CMK (cell line): ENCODE measurements at regions not wholly inside any gene's neighbourhood (a gene's known extent, or its start where the extent isn't known, plus 50 kb on each side); places are given as distances from the start of the nearest gene placed in this dataset.
A peak's percentile ranks its signal among the peaks of the same experiment; 100 is the strongest.

ENCODE experiments used
- DNase-seq: peaks from one replicate; pipeline ENCODE4 v3.0.0-alpha.2; 2010; ENCODE audit warnings: low read depth

DNA sequence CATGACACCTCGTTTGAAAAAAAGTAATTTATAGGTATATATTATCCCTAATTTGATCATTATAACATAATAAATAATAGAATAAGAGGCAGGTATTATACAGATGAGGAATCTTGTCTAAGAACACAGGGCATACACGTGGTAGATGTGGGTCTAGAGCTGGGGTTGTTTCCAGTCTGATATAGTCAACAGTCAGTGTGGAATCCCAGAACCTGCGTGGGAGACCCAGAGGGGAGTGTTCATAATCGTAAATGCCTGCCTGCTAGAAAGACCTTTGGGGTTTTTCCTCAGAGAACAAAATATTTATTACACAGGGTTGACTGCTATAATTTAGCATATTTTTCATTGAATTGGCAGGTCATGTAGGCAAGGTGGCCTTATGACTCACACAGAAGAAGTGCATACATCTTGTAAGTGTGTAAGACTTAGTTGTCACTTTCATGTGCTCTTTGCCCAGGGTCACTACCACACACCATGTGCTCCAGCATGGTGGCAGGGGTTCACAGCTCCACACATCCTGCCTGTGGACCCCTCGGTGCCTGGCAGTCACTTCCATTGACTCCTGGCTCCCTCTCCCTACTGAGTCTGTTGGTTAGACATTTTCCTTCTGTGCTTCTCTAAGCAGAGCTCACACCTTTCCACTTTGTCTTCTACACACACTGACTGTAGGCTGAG lies 94.9 kb upstream of the IKZF1 start:
- DNase-seq, result no peak

GRCh38 chr7:50208378-50208982 lies 96.0 kb upstream of the IKZF1 start:
- DNase-seq, result no peak

- no peak for DNase-seq
Observed at GRCh38 chr7:50207686-50208255, 96.7 kb upstream of the IKZF1 start.

GRCh38 chr7:50207251-50207564 lies 97.3 kb upstream of the IKZF1 start:
- no peak for DNase-seq

DNA sequence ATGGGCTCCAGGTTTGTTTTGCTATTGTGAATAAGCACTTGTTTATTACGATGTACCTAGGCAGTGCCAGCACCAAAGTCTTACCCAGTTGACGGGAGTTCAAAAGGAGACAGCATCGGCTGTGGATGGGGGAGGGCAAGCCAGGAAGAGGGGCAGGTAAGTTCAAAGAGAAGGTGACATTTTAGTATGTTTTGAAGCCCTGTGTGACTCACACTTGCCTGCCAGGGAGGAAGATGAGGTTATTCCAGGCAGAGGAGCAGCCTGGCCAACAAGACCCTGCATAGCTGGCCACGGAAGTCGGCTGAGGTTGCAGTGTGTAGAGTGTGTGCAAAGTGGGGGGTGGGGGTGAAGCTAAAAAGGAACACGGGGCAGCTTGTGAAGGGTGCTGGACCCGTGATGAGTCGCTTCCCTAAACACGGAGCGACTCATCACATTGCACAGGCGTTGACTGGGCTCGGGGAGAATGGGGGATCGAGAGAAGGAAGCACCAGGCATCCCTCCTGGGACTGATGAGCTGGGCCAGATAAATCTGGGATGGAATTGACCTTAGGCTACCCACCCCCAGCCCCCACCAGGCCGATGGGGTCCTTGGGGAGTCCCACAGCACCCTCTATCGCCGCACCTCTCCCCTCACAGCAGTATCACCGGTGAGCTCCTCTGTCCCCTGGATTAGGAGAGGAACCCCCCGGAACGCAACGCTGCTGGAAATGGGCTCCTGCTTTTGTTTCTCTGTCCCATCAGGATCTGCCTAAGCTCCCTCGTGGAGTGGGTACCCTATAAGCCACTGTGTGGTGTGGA lies 97.9 kb upstream of the IKZF1 start:
- DNase-seq, result no peak

- DNase-seq, result no peak
Observed at GRCh38 chr7:50205011-50205410, 99.5 kb upstream of the IKZF1 start.

DNA sequence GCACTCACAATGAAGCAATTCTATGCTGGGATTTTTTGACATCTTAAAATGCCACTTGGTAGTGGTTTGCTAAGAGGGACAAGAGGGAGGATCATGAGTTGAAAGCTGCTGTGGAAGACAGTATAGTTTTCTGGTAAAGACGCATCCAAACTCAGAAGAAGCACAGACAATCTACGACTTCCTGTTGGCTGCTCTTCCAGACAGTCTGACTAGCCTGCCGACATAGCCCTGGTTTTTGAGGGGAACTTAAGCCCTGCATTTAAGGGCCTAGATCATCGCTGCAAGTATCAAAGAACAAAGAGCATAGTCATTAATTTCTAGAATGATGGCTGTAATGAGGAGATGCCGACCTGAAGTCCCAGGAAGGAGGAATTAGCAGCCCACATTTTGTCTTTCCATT lies 99.9 kb upstream of the IKZF1 start:
- DNase-seq, result no peak

DNA sequence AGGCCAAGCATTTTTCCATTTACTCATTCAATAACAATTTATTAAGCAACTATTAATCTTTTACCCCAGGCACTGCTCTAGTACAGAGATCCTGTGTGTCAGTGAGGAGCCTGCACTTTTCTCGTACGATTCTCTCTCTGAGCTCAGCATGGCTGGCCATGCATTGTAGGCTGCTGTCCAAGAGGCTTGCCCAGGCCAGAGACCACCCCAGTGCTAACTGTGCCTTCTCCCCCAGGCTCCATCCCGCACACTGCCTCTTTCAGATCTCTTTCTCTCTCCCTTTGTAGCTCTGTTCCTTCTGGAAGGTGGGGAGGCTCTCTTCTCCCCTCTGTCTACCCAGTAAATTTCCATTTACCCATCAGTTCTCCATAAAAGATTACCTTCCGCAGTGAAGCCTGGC lies 101.0 kb upstream of the IKZF1 start:
- no peak for DNase-seq

DNA sequence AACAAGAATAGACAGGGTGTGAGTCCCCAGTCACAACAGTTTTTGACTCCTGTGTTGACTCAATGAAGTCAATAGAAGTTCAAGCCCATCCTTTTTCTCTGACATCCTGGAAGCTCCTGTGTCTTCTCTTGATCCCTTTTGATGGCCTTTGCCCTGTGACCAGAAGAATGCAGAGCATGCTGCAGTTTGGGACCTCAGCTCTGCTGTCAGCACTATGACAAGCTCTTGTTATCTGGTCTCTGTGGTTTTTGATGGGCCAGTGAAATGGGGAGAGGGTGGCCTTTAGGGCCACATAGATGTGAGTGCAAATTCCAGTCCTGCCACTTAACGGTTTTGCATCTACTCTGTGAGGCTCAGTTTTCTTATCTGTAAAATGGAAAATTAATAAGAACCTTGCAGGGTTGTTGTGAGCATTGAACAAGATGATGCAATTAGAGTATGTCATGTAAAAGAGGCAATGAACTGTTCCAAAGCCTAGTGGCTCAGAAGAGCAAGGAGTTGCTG lies 102.4 kb upstream of the IKZF1 start:
- DNase-seq, result no peak

- no peak for DNase-seq
Observed at GRCh38 chr7:50199824-50200223, 104.7 kb upstream of the IKZF1 start.

GRCh38 chr7:50197549-50197948 lies 104.5 kb upstream of the ZPBP start:
- DNase-seq, result no peak

DNA sequence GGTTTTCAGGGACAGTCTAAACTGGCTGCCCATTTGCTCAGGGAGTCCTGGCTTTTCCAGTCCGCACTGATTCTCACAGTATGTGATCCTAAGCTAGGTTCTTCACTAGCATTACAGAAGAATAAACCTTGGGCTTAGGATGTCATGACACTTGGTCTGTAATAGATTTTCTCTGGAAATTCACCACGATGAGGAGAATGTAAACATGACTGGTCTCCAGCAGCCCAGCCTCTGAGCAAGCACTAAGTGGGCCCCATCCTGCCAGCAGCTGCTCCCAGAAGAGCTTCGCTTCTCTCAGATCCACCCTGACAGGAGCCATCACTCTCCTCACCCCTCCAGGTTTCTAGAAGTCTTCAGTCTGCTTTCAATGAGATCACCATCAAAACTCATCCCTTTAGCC lies 103.7 kb upstream of the ZPBP start:
- no peak for DNase-seq

- no peak for DNase-seq
Observed at GRCh38 chr7:50190776-50191175, 97.7 kb upstream of the ZPBP start.

DNA sequence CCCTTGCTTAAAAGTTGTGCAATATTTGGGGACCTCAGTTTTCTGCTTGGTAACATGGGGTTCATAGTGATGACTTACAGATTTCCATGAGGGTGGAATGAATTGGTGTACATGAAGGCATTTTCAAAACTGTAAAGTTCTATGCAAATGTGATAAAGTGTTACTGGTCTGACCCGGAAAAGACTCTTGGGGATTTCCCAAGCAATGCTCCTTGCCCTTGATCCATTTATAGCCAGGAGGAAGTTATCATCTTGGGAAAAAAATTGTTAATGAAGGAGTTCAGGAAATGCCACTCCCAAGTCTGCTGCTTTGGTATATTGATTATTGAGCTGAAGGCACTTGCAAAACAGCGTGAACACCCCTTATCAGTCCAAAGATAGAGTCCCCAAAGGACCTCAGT lies 96.3 kb upstream of the ZPBP start:
- DNase-seq, result no peak

DNA sequence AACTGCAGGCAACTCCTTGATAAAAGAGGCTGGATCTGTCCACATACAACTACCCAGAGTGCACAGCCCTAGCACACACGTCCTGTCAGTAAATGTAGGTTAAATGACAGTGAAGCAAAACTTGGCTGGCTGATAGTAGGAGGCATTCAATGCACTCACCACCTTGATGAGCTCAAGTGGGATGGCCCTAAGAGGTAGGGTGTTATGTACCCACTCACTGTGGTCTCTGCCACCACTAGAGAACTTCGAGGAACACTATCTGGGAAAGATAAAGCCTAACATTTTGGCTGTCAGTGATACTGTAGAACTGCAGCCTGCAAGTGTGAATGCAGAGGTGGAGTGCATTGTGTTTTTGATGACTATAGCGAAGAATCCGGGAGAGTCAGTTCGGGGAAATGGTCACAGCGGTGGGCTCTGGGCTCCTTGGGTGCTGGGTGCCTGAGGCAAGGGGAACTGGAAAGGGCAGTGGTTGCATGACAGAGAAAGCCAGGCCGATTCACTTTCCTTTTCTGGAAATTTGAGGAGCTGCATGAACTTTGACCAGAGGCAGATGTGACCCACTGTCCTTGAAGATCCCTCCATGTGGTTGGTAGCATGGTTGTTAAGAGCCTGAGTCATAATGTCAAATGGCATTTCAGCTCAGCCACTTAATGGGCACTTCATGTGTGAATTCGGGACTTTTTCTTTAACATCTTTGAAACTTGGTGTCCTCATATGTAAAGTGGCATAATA lies 93.1 kb upstream of the ZPBP start:
- no peak for DNase-seq

- DNase-seq, result no peak
Observed at GRCh38 chr7:50185208-50185607, 92.2 kb upstream of the ZPBP start.

DNA sequence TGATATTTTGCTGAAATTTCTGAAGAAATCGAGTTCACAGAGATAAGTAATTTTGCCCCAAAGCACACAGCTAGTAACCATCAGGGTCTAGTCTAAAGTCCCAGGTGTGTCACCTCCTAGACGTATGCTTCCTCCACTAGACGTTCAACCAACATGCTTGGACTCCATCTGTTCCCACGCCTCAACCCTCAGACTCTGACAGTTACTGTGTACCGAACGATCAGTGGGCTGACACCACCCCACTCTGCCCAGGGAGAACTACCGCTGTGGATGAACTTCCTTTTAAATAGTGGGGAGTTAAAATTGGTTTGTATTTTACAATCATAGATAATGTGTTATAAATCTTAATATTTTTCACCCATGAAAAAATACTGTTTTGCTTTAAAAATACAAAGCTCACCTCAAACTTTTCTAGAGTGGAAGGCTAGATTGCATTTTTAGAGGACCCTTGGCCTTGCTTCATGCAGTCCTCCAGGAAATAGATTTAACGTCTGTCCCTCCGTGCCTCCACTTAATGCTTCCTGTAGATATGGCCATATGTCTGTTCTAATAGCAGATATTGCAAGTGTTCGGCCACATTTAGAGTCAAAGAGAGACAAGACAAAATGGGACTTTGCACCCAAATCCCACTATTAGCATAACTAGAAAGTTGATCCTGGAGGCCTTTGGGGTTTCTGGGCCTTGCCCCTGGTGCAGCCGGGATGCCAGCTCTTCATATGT lies 91.4 kb upstream of the ZPBP start:
- DNase-seq, result no peak

DNA sequence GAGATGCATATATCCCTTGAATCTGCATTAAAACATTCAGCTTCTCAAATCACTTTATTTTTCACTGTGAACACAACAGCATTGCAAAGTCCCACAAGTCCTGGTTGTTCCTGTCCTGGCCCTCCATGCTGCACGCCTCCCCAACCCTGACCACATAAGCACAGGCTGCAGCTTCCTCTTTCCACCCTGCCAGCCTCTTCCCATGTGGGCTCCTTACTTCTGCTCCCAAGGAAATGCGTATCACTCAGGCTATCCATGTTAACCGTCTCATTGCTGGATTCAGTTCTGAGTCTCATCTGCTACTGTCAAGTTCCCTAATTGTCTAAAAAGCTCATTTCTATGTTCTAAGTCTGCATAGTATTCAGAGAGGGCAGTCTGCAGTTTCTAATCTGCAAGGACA lies 89.7 kb upstream of the ZPBP start:
- DNase-seq, result peak; percentile 62

DNA sequence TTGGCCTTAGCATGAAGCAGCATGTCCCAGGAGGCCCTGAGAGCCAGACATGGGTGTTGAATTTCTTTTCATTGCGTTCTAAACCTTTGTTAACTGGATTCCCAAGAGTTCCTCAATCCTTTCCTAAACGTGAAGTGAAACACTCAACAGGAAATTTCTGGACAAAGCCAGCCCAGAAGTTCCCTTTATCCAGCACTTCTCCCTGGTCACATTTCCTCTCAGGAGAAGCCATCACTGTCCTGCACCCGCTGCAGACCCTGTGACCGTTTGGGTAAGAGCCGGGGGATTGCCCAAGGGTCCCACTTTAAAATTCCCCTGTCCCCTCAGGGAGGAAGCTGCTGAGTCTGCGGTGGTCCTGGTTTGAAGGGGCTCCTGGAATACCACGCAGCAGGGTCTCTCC lies 88.0 kb upstream of the ZPBP start:
- no peak for DNase-seq

GRCh38 chr7:50178166-50178565 lies 85.1 kb upstream of the ZPBP start:
- no peak for DNase-seq

GRCh38 chr7:50174948-50175347 lies 81.9 kb upstream of the ZPBP start:
- no peak for DNase-seq
